CD8-positive, alpha-beta memory T cell (primary cell): ENCODE measurements at regions not wholly inside any gene's neighbourhood (a gene's known extent, or its start where the extent isn't known, plus 50 kb on each side); places are given as distances from the start of the nearest gene placed in this dataset.
A peak's percentile ranks its signal among the peaks of the same experiment; 100 is the strongest.

Experiments used
- CTCF ChIA-PET: fragments of 350-600 bp; sonication (Branson Sonifier 250); formaldehyde crosslinking; loops from one replicate; lab custom pipeline; 2021; ENCODE audit warnings: antibody characterized with exemption; lab: Charles Lee
- POLR2A ChIA-PET: fragments of 350-600 bp; sonication (Branson Sonifier 250); formaldehyde crosslinking; loops from one replicate; lab custom pipeline; 2021; ENCODE audit warnings: antibody characterized with exemption; lab: Charles Lee
- DNase-seq, 5 donors: peaks; one replicate each; pipeline versions ENCODE4 v3.0.0 to v3.0.0-alpha.2; 2020 to 2022; ENCODE audit warnings: mixed read lengths in 1 of 5
- H3K27ac ChIP-seq: one replicate; pipeline ENCODE4 v1.7.0; 2013; ENCODE audit warnings: low read depth, mild to moderate bottlenecking, low read length, moderate library complexity
- H3K27me3 ChIP-seq: 2 replicates; pipeline ENCODE4 v1.7.0; 2013; ENCODE audit warnings: low read length, mild to moderate bottlenecking; ENCODE audit not compliant: insufficient read depth, poor library complexity, severe bottlenecking
- H3K36me3 ChIP-seq: 2 replicates; pipeline ENCODE4 v1.7.0; 2013; ENCODE audit warnings: mild to moderate bottlenecking, low read length, moderate library complexity; ENCODE audit not compliant: insufficient read depth
- H3K4me1 ChIP-seq: 2 replicates; pipeline ENCODE4 v1.7.0; 2013; ENCODE audit warnings: mild to moderate bottlenecking, low read length, moderate library complexity; ENCODE audit not compliant: insufficient read depth
- H3K4me3 ChIP-seq: 2 replicates; pipeline ENCODE4 v1.7.0; 2013; ENCODE audit warnings: mild to moderate bottlenecking, low read length
- H3K9me3 ChIP-seq: 2 replicates; pipeline ENCODE4 v1.7.0; 2013; ENCODE audit warnings: mild to moderate bottlenecking, low read length
- H3K27ac Mint-ChIP-seq, 8 donors: one replicate each; pipeline ENCODE4 v1.8.0; 2020 to 2021; ENCODE audit warnings: mixed read lengths in 8 of 8, mild to moderate bottlenecking in 6 of 8, inconsistent platforms in 3 of 8, moderate library complexity in 3 of 8
- H3K27me3 Mint-ChIP-seq, 2 donors: one replicate each; pipeline ENCODE4 v1.8.0; 2020 to 2021; ENCODE audit warnings: mixed read lengths in 2 of 2, mild to moderate bottlenecking in 1 of 2, moderate library complexity in 1 of 2
- H3K36me3 Mint-ChIP-seq, 3 donors: one replicate each; pipeline ENCODE4 v1.8.0; 2020 to 2021; ENCODE audit warnings: mixed read lengths in 3 of 3, inconsistent platforms in 1 of 3, mild to moderate bottlenecking in 1 of 3
- H3K4me1 Mint-ChIP-seq, 3 donors: one replicate each; pipeline ENCODE4 v1.8.0; 2020 to 2021; ENCODE audit warnings: mixed read lengths in 3 of 3, inconsistent platforms in 1 of 3, mild to moderate bottlenecking in 1 of 3
- H3K4me3 Mint-ChIP-seq, 7 donors: one replicate each; pipeline ENCODE4 v1.8.0; 2020 to 2021; ENCODE audit warnings: mixed read lengths in 7 of 7, mild to moderate bottlenecking in 6 of 7, moderate library complexity in 4 of 7, inconsistent platforms in 2 of 7
- H3K9me3 Mint-ChIP-seq, 5 donors: one replicate each; pipeline ENCODE4 v1.8.0; 2020 to 2022; ENCODE audit warnings: mixed read lengths in 5 of 5, mild to moderate bottlenecking in 3 of 5, moderate library complexity in 2 of 5, inconsistent platforms in 1 of 5

DNA sequence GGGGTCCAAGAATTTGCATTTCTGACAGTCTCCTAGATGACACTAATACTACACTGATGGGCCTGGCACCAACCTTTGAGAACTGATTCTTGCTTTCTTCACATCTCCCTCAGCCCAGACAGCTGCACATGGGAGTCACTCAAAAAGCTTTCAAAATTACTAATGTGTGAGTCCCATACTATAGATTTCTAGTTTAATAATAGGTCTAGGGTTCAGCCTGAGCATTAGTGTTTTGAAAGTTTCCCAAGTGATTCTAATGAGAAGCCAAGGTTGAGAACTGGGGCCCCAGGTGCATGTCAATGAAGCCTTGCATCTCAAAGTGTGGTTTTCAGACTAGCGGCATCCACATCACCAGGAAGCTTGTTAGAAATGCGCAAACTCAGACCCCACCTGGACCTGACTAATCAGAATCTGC is 159.9 kb upstream of the CMC1 start:
- H3K27ac Mint-ChIP-seq, result no peak overlapping the region
- Histone ChIP-seq H3K36me3 (no peaks in the 10 kb centered on the region), H3K4me3 (no peak overlapping the region), H3K27me3 (no peaks in the 10 kb centered on the region), H3K9me3 (no peaks in the 10 kb centered on the region), H3K4me1 (no peaks in the 10 kb centered on the region), H3K27ac (no peak overlapping the region)
- POLR2A ChIA-PET, result no interaction called here
- no peak overlapping the region for H3K4me3 Mint-ChIP-seq
- H3K36me3 Mint-ChIP-seq, result peaks cover 0 to 4% (median 0%) of the 10 kb centered on the region in 3 donors
- H3K4me1 Mint-ChIP-seq, result peaks cover 3 to 10% (median 9%) of the 10 kb centered on the region in 3 donors
- H3K27me3 Mint-ChIP-seq, result no peaks in the 10 kb centered on the region
- H3K9me3 Mint-ChIP-seq, result no peaks in the 10 kb centered on the region
- DNase-seq, result no peak
- CTCF ChIA-PET, result interaction anchor here (1.0 kb wide), 1 partner anchor 49 kb away, joined by 3 read pairs; no protein-coding TSS in a partner anchor

DNA sequence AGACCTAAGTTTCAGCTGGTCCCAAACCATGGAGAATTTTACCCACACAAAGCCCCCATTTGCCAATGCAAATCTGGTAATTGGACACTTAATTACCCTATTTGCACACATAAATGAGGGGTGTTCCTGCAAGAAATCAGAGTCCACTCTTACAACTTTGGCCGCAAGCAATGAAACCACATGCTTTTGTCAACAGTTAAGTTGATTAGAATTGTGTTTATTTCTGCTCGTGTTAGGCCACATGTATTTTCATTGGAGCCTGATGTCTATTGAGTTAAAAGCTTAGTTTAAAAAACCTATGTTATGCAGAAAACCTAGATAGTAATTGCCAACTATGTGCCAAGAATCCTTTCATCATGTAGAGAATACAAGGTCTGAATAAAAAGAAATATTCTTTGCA is 153.8 kb upstream of the CMC1 start:
- Histone ChIP-seq H3K4me3 (no peak overlapping the region), H3K9me3 (no peaks in the 10 kb centered on the region), H3K4me1 (no peaks in the 10 kb centered on the region), H3K27ac (no peak overlapping the region), H3K27me3 (no peaks in the 10 kb centered on the region), H3K36me3 (no peaks in the 10 kb centered on the region)
- ChIA-PET POLR2A (no interaction called here), CTCF (interaction anchor here (1.3 to 3.6 kb wide), 2 partner anchors 9 to 365 kb away, joined by 3 to 16 read pairs; partner anchors contain the start of gene EOMES)
- Mint-ChIP-seq H3K4me3 (no peak overlapping the region), H3K27ac (no peak overlapping the region), H3K27me3 (peaks cover 0 to 2% of the 10 kb centered on the region in 2 donors), H3K36me3 (peaks cover 0 to 17% (median 0%) of the 10 kb centered on the region in 3 donors), H3K9me3 (peaks cover 0 to 6% (median 0%) of the 10 kb centered on the region in 5 donors), H3K4me1 (peaks cover 11 to 18% (median 14%) of the 10 kb centered on the region in 3 donors)
- no peak for DNase-seq

DNA sequence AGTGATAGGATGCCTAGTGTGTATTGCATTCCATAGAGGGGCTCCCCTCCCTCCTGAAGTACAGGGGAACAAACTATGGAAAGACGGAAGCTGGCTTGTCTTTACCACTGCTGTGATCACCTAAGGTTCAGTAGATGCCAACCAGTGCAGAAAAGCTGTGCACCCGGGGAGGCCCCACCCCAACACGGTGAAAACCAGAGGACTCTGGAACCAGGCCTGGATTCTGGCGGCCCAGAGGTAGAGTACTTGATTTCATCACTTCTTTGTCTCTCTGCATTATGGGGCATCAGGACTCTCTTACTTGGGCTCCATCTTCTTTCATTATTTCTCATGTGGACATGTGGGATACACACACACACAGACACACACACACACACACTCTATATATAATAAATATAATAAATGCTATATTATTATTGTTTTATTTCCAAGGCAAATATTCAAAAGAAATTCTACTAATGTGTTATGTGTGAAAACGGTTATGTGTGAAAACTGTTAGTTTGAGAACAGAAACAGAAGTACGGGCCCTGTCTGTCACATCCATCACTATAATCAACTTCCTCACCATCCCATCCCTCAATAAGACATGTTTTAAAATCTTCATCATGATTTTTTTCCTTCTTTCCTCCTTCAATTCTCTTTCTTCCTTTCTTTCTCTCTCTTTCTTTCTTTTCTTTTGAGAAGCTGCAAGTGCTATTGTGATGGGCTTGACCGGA is 152.4 kb upstream of the CMC1 start:
- Mint-ChIP-seq H3K9me3 (peaks cover 0 to 12% (median 2%) of the 10 kb centered on the region in 5 donors), H3K27me3 (peaks cover 0 to 2% of the 10 kb centered on the region in 2 donors), H3K27ac (peak overlapping the region; percentile 13 to 78 (median 44)), H3K36me3 (peaks cover 0 to 29% (median 0%) of the 10 kb centered on the region in 3 donors), H3K4me1 (peaks cover 11 to 18% (median 14%) of the 10 kb centered on the region in 3 donors), H3K4me3 (peak overlapping the region in 5 of 7 donors; percentile 0 to 30 (median 7))
- H3K4me1 ChIP-seq, result no peaks in the 10 kb centered on the region
- H3K27me3 ChIP-seq, result no peaks in the 10 kb centered on the region
- ChIA-PET CTCF (interaction anchor here (0.8 to 3.6 kb wide), 5 partner anchors 8 to 377 kb away, joined by 3 to 16 read pairs (median 3); partner anchors contain the start of gene EOMES), POLR2A (no interaction called here)
- no peak for DNase-seq
- no peaks in the 10 kb centered on the region for H3K36me3 ChIP-seq
- no peak overlapping the region for H3K4me3 ChIP-seq
- no peaks in the 10 kb centered on the region for H3K9me3 ChIP-seq
- H3K27ac ChIP-seq, result no peak overlapping the region

DNA sequence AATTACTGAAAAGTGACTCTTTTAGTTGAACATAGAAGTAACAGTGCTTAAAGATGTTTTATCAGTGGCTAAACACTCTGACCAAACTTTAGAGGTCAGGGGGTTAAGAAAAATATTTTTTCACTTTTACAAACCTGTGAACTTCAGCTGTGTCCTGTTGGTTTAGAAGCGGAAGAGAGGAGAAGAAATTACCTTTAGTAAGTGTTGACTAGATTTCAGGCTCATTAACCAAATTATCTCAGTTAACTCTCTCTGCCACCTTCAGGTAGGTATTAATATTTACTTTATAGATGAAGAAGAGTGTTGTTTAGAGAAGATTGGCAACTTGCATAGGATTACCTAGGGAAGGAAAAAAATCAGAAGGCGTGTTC is 151.9 kb upstream of the CMC1 start:
- Mint-ChIP-seq H3K4me1 (peaks cover 11 to 18% (median 14%) of the 10 kb centered on the region in 3 donors), H3K36me3 (peaks cover 0 to 33% (median 0%) of the 10 kb centered on the region in 3 donors), H3K9me3 (peaks cover 0 to 17% (median 6%) of the 10 kb centered on the region in 5 donors), H3K27ac (peak overlapping the region in 7 of 8 donors; percentile 13 to 78 (median 56)), H3K4me3 (peak overlapping the region in 5 of 7 donors; percentile 0 to 30 (median 7)), H3K27me3 (peaks cover 0 to 2% of the 10 kb centered on the region in 2 donors)
- Histone ChIP-seq H3K27me3 (no peaks in the 10 kb centered on the region), H3K9me3 (no peaks in the 10 kb centered on the region), H3K27ac (no peak overlapping the region), H3K36me3 (no peaks in the 10 kb centered on the region), H3K4me1 (no peaks in the 10 kb centered on the region), H3K4me3 (no peak overlapping the region)
- POLR2A ChIA-PET, result no interaction called here
- CTCF ChIA-PET, result interaction anchor here (0.8 to 3.6 kb wide), 5 partner anchors 9 to 378 kb away, joined by 3 to 16 read pairs (median 3); partner anchors contain the start of gene EOMES
- peak in 2 of 5 donors; percentile 4 to 8 for DNase-seq

DNA sequence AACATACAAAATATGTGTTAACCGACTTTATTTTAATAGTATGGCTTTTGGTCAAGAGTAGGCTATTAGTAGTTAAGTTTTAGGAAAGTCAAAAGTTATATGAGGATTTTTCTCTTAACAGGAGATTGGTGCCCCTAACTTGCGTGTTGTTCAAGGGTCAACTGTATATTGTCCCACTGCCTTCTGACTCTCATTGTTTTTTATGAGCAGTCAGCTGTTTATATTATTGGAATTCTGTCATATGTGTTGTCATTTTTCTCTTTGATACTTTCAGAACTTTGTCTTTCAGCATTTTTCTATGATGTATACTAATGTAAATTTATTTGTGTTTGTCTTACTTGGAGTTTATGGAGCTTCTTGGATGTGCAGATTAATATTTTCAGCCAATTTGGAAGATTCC is 142.1 kb upstream of the CMC1 start:
- H3K4me1 ChIP-seq, result no peaks in the 10 kb centered on the region
- H3K9me3 Mint-ChIP-seq, result peaks cover 23 to 27% (median 25%) of the 10 kb centered on the region in 5 donors
- no peaks in the 10 kb centered on the region for H3K9me3 ChIP-seq
- peaks cover 0 to 4% of the 10 kb centered on the region in 2 donors for H3K27me3 Mint-ChIP-seq
- ChIA-PET CTCF (no interaction called here), POLR2A (interaction anchor here (0.6 kb wide), 1 partner anchor 253 kb away, joined by 5 read pairs; no protein-coding TSS in a partner anchor)
- H3K4me1 Mint-ChIP-seq, result peaks cover 0 to 3% (median 0%) of the 10 kb centered on the region in 3 donors
- H3K27me3 ChIP-seq, result no peaks in the 10 kb centered on the region
- no peaks in the 10 kb centered on the region for H3K36me3 ChIP-seq
- peaks cover 0 to 46% (median 1%) of the 10 kb centered on the region in 3 donors for H3K36me3 Mint-ChIP-seq
- H3K27ac Mint-ChIP-seq, result no peak overlapping the region
- DNase-seq, result no peak
- no peak overlapping the region for H3K27ac ChIP-seq
- H3K4me3 Mint-ChIP-seq, result no peak overlapping the region
- H3K4me3 ChIP-seq, result no peak overlapping the region

DNA sequence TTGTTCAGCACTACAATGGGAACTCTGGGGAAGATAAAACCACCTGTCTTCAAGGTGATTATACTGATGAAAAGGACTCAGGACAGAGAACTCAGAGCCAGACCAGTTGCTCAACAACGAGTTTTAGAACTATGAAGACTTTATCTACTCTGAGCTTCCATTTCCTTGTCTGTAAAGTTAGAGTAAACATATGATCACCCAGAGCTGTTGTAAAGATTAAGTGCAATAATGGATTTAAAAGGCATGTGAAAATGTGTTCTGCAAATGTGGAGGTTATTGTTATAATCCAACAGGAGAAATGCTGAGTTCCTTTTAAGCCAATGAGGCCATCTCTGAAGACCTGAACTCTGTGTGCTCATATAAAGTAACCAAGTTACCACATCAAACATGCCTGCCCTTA is 139.7 kb upstream of the CMC1 start:
- Histone ChIP-seq H3K27ac (no peak overlapping the region), H3K4me3 (no peak overlapping the region), H3K36me3 (no peaks in the 10 kb centered on the region), H3K27me3 (no peaks in the 10 kb centered on the region), H3K4me1 (no peaks in the 10 kb centered on the region), H3K9me3 (no peaks in the 10 kb centered on the region)
- no peak for DNase-seq
- Mint-ChIP-seq H3K27ac (no peak overlapping the region), H3K9me3 (peaks cover 20 to 27% (median 23%) of the 10 kb centered on the region in 5 donors), H3K27me3 (peaks cover 0 to 4% of the 10 kb centered on the region in 2 donors), H3K4me1 (peaks cover 0 to 3% (median 0%) of the 10 kb centered on the region in 3 donors), H3K36me3 (peaks cover 0 to 41% (median 1%) of the 10 kb centered on the region in 3 donors), H3K4me3 (no peak overlapping the region)
- CTCF ChIA-PET, result no interaction called here
- POLR2A ChIA-PET, result no interaction called here

DNA sequence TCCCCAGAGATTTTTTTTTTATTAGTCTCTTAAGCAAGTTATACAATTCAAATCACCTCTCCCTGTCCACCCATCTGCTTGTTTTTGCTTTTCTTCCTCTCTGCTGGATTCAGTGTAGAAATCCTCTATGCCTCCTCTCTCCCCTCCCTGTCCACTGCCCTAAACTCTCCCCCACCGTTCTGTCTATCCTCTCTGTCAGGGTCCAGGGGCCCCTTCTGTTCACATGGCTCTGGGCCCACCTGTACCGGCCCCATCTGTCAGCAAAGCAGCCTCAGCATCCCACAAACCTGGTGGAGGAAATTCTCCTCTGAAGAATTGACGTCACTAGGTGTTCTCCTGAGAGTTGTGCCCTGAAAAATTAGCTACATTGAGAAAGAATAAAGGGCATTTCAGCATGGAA is 137.6 kb upstream of the CMC1 start:
- peaks cover 0 to 3% (median 0%) of the 10 kb centered on the region in 3 donors for H3K4me1 Mint-ChIP-seq

More for the DNA sequence above, 137.6 kb upstream of the CMC1 start:
- H3K27ac Mint-ChIP-seq, result no peak overlapping the region
- H3K27ac ChIP-seq, result no peak overlapping the region
- ChIA-PET POLR2A (no interaction called here), CTCF (no interaction called here)
- H3K27me3 Mint-ChIP-seq, result peaks cover 0 to 4% of the 10 kb centered on the region in 2 donors
- H3K4me3 Mint-ChIP-seq, result no peak overlapping the region
- no peaks in the 10 kb centered on the region for H3K27me3 ChIP-seq
- H3K36me3 Mint-ChIP-seq, result peaks cover 0 to 30% (median 1%) of the 10 kb centered on the region in 3 donors
- no peaks in the 10 kb centered on the region for H3K36me3 ChIP-seq
- peaks cover 20 to 25% (median 23%) of the 10 kb centered on the region in 5 donors for H3K9me3 Mint-ChIP-seq
- DNase-seq, result no peak
- H3K4me1 ChIP-seq, result no peaks in the 10 kb centered on the region
- H3K4me3 ChIP-seq, result no peak overlapping the region
- H3K9me3 ChIP-seq, result no peaks in the 10 kb centered on the region
